ENCODE measurements at regions not wholly inside any gene's neighbourhood (a gene's known extent, or its start where the extent isn't known, plus 50 kb on each side); places are given as distances from the start of the nearest gene placed in this dataset.

DNA sequence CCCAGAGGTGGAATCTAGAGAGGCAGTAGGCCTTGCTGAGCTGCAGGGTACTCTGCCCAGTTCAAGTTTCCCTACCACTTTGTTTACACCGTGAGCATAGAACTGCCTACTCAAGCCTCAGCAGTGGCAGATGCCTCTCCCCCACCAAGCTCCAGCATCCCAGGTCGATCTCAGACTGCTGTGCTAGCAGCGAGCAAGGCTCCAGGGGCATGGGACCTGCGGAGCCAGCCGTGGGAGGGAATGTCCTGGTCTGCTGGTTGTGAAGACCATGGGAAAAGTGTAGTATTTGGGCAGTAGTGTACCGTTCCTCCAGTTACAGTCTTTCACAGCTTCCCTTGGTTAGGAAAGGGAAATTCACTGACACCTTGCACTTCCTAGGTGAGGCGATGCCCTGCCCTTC is 50.6 kb upstream of the FSIP2 start:
- TF ChIP-seq, protein P1, sequence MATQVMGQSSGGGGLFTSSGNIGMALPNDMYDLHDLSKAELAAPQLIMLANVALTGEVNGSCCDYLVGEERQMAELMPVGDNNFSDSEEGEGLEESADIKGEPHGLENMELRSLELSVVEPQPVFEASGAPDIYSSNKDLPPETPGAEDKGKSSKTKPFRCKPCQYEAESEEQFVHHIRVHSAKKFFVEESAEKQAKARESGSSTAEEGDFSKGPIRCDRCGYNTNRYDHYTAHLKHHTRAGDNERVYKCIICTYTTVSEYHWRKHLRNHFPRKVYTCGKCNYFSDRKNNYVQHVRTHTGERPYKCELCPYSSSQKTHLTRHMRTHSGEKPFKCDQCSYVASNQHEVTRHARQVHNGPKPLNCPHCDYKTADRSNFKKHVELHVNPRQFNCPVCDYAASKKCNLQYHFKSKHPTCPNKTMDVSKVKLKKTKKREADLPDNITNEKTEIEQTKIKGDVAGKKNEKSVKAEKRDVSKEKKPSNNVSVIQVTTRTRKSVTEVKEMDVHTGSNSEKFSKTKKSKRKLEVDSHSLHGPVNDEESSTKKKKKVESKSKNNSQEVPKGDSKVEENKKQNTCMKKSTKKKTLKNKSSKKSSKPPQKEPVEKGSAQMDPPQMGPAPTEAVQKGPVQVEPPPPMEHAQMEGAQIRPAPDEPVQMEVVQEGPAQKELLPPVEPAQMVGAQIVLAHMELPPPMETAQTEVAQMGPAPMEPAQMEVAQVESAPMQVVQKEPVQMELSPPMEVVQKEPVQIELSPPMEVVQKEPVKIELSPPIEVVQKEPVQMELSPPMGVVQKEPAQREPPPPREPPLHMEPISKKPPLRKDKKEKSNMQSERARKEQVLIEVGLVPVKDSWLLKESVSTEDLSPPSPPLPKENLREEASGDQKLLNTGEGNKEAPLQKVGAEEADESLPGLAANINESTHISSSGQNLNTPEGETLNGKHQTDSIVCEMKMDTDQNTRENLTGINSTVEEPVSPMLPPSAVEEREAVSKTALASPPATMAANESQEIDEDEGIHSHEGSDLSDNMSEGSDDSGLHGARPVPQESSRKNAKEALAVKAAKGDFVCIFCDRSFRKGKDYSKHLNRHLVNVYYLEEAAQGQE (IDR thresholded peaks at IDR 0.05) = no peak
- no peak for TF ChIP-seq EP300 (IDR thresholded peaks at IDR 0.05)
- no peak for TF ChIP-seq JUN (IDR thresholded peaks at IDR 0.05)
- no peak for TF ChIP-seq CBX8 (IDR thresholded peaks at IDR 0.05)
- TF ChIP-seq SREBF2 (IDR thresholded peaks at IDR 0.05) = no peak
- TF ChIP-seq, protein P2, sequence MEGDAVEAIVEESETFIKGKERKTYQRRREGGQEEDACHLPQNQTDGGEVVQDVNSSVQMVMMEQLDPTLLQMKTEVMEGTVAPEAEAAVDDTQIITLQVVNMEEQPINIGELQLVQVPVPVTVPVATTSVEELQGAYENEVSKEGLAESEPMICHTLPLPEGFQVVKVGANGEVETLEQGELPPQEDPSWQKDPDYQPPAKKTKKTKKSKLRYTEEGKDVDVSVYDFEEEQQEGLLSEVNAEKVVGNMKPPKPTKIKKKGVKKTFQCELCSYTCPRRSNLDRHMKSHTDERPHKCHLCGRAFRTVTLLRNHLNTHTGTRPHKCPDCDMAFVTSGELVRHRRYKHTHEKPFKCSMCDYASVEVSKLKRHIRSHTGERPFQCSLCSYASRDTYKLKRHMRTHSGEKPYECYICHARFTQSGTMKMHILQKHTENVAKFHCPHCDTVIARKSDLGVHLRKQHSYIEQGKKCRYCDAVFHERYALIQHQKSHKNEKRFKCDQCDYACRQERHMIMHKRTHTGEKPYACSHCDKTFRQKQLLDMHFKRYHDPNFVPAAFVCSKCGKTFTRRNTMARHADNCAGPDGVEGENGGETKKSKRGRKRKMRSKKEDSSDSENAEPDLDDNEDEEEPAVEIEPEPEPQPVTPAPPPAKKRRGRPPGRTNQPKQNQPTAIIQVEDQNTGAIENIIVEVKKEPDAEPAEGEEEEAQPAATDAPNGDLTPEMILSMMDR (IDR thresholded peaks at IDR 0.05) = no peak

Data from A549 (cell line).